ENCODE measurements at regions not wholly inside any gene's neighbourhood (a gene's known extent, or its start where the extent isn't known, plus 50 kb on each side); places are given as distances from the start of the nearest gene placed in this dataset.

- no peak for TF ChIP-seq RAD21 (IDR thresholded peaks at IDR 0.05)
- no peak for TF ChIP-seq CTCF (IDR thresholded peaks at IDR 0.05; ENCODE audit: low read depth, low read length, missing input control)
- no peak for TF ChIP-seq GABPA (IDR thresholded peaks at IDR 0.05 in 1 of 2, conservative IDR thresholded peaks at IDR 0.05 in 1 of 2)
- TF ChIP-seq JUND (IDR thresholded peaks at IDR 0.05), result no peak
- TF ChIP-seq SP1 (IDR thresholded peaks at IDR 0.05), result no peak
- TF ChIP-seq RXRA (IDR thresholded peaks at IDR 0.05), result no peak
- no peak for TF ChIP-seq MAX (IDR thresholded peaks at IDR 0.05)
- no peak for TF ChIP-seq REST (IDR thresholded peaks at IDR 0.05)
- TF ChIP-seq TAF1 (conservative IDR thresholded peaks at IDR 0.05), result no peak
- TF ChIP-seq FOXA1 (IDR thresholded peaks at IDR 0.05), result no peak
- TF ChIP-seq EGR1 (IDR thresholded peaks at IDR 0.05; ENCODE audit: low read depth in 2 of 2), result no peak
- TF ChIP-seq ZBTB33 (IDR thresholded peaks at IDR 0.05), result no peak
Observed at GRCh38 chr11:87484566-87484965, 446.8 kb downstream of the TMEM135 start.

Measured in liver (tissue), 3 donors.